H1 (cell line): ENCODE measurements at regions not wholly inside any gene's neighbourhood (a gene's known extent, or its start where the extent isn't known, plus 50 kb on each side); places are given as distances from the start of the nearest gene placed in this dataset.

ENCODE experiments used
- HDAC2 ChIP-seq, 2 experiments: fragments of 300-600 bp in 1 of 2; sonication (generic) in 1 of 2; IDR thresholded peaks; 2 replicates each; pipeline ENCODE4 v1.6.1; 2011 to 2012; ENCODE audit warnings: low read depth in 2 of 2, low read length in 2 of 2, mild to moderate bottlenecking in 2 of 2, moderate library complexity in 2 of 2, borderline replicate concordance in 1 of 2, inconsistent platforms in 1 of 2
- KDM5A ChIP-seq: fragments of 200-600 bp; IDR thresholded peaks from 2 replicates; pipeline ENCODE4 v1.7.1; 2012; ENCODE audit warnings: mild to moderate bottlenecking, low read length, inconsistent platforms, mixed read lengths
- SAP30 ChIP-seq: fragments of 300-600 bp; sonication (generic); IDR thresholded peaks from 2 replicates; pipeline ENCODE4 v1.7.1; 2012; ENCODE audit warnings: low read length, moderate library complexity, mild to moderate bottlenecking, inconsistent platforms; ENCODE audit not compliant: insufficient read depth, insufficient replicate concordance
- TF ChIP-seq, protein P1 (sequence below): fragments of 300-600 bp; sonication (generic); IDR thresholded peaks from 2 replicates; pipeline ENCODE4 v1.7.1; 2012; ENCODE audit warnings: low read length, moderate library complexity, mild to moderate bottlenecking, inconsistent platforms; ENCODE audit not compliant: insufficient replicate concordance

DNA sequence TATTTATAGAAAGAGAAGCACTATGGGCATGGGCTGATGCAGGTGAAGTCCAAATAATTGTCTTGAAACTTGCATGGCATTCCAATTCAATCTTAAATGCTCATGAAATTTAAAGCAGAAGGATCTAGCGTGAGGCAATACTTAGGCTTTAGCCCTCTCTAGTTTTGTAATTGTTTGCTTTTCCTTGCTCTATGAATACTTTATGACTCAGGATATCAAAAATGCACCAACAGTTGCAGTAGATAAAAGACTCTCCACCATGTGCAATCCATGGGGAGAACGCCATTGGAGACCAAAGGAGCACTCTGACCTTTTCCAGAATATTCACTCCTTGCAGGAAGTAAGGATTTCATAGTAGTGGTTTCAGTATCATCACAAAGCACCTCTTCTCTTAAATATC lies 436.4 kb downstream of the LRRIQ3 start (continued):
- TF ChIP-seq, protein P1, sequence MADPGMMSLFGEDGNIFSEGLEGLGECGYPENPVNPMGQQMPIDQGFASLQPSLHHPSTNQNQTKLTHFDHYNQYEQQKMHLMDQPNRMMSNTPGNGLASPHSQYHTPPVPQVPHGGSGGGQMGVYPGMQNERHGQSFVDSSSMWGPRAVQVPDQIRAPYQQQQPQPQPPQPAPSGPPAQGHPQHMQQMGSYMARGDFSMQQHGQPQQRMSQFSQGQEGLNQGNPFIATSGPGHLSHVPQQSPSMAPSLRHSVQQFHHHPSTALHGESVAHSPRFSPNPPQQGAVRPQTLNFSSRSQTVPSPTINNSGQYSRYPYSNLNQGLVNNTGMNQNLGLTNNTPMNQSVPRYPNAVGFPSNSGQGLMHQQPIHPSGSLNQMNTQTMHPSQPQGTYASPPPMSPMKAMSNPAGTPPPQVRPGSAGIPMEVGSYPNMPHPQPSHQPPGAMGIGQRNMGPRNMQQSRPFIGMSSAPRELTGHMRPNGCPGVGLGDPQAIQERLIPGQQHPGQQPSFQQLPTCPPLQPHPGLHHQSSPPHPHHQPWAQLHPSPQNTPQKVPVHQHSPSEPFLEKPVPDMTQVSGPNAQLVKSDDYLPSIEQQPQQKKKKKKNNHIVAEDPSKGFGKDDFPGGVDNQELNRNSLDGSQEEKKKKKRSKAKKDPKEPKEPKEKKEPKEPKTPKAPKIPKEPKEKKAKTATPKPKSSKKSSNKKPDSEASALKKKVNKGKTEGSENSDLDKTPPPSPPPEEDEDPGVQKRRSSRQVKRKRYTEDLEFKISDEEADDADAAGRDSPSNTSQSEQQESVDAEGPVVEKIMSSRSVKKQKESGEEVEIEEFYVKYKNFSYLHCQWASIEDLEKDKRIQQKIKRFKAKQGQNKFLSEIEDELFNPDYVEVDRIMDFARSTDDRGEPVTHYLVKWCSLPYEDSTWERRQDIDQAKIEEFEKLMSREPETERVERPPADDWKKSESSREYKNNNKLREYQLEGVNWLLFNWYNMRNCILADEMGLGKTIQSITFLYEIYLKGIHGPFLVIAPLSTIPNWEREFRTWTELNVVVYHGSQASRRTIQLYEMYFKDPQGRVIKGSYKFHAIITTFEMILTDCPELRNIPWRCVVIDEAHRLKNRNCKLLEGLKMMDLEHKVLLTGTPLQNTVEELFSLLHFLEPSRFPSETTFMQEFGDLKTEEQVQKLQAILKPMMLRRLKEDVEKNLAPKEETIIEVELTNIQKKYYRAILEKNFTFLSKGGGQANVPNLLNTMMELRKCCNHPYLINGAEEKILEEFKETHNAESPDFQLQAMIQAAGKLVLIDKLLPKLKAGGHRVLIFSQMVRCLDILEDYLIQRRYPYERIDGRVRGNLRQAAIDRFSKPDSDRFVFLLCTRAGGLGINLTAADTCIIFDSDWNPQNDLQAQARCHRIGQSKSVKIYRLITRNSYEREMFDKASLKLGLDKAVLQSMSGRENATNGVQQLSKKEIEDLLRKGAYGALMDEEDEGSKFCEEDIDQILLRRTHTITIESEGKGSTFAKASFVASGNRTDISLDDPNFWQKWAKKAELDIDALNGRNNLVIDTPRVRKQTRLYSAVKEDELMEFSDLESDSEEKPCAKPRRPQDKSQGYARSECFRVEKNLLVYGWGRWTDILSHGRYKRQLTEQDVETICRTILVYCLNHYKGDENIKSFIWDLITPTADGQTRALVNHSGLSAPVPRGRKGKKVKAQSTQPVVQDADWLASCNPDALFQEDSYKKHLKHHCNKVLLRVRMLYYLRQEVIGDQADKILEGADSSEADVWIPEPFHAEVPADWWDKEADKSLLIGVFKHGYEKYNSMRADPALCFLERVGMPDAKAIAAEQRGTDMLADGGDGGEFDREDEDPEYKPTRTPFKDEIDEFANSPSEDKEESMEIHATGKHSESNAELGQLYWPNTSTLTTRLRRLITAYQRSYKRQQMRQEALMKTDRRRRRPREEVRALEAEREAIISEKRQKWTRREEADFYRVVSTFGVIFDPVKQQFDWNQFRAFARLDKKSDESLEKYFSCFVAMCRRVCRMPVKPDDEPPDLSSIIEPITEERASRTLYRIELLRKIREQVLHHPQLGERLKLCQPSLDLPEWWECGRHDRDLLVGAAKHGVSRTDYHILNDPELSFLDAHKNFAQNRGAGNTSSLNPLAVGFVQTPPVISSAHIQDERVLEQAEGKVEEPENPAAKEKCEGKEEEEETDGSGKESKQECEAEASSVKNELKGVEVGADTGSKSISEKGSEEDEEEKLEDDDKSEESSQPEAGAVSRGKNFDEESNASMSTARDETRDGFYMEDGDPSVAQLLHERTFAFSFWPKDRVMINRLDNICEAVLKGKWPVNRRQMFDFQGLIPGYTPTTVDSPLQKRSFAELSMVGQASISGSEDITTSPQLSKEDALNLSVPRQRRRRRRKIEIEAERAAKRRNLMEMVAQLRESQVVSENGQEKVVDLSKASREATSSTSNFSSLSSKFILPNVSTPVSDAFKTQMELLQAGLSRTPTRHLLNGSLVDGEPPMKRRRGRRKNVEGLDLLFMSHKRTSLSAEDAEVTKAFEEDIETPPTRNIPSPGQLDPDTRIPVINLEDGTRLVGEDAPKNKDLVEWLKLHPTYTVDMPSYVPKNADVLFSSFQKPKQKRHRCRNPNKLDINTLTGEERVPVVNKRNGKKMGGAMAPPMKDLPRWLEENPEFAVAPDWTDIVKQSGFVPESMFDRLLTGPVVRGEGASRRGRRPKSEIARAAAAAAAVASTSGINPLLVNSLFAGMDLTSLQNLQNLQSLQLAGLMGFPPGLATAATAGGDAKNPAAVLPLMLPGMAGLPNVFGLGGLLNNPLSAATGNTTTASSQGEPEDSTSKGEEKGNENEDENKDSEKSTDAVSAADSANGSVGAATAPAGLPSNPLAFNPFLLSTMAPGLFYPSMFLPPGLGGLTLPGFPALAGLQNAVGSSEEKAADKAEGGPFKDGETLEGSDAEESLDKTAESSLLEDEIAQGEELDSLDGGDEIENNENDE, result no peak
- TF ChIP-seq KDM5A (no peak), HDAC2 (IDR thresholded peaks at IDR 0.05; ENCODE audit: borderline replicate concordance in 1 of 2, low read depth in 2 of 2, low read length in 2 of 2) (no peak), SAP30 (no peak)
